ENCODE measurements at regions not wholly inside any gene's neighbourhood (a gene's known extent, or its start where the extent isn't known, plus 50 kb on each side); places are given as distances from the start of the nearest gene placed in this dataset.
"Not testable (repeated sequence)": the region's sequence is repeated elsewhere in the genome, so short reads cannot be mapped to it uniquely, and the experiment has no call there.

- no peak overlapping the region for H3K4me2 ChIP-seq (ENCODE audit: low read length)
- H3K4me3 ChIP-seq (ENCODE audit: low read length): no peak overlapping the region
- no peaks in the 10 kb centered on the region for H3K4me1 ChIP-seq (ENCODE audit: low read length)
- TF ChIP-seq CTCF (IDR thresholded peaks at IDR 0.05; ENCODE audit: low read depth, low read length) (no peak), EZH2phosphoT487 (IDR thresholded peaks at IDR 0.05; ENCODE audit: low read depth) (no peak)
- H2AFZ ChIP-seq (ENCODE audit: low read depth, low read length): no peak overlapping the region
- H3K9me3 ChIP-seq (ENCODE audit: insufficient read depth, low read length): no peaks in the 10 kb centered on the region
- H3K27ac ChIP-seq (ENCODE audit: low read length): no peak overlapping the region
- no peaks in the 10 kb centered on the region for H4K20me1 ChIP-seq (ENCODE audit: insufficient read depth, low read length)
- H3K27me3 ChIP-seq (ENCODE audit: low read depth, low read length): no peaks in the 10 kb centered on the region
- H3K9ac ChIP-seq (ENCODE audit: low read length): no peak overlapping the region
- H3K36me3 ChIP-seq (replicated peaks; ENCODE audit: low read depth, low read length): no peaks in the 10 kb centered on the region
- no peaks in the 10 kb centered on the region for H3K79me2 ChIP-seq (ENCODE audit: low read length)
Observed at GRCh38 chr1:227508431-227508830, 54.9 kb upstream of the ZNF678 start.

- not testable (repeated sequence) for H3K4me2 ChIP-seq (ENCODE audit: low read length); H3K36me3 ChIP-seq (replicated peaks; ENCODE audit: low read depth, low read length); H3K27ac ChIP-seq (ENCODE audit: low read length); H3K79me2 ChIP-seq (ENCODE audit: low read length); H3K9ac ChIP-seq (ENCODE audit: low read length); H3K27me3 ChIP-seq (ENCODE audit: low read depth, low read length); H3K4me1 ChIP-seq (ENCODE audit: low read length); H2AFZ ChIP-seq (ENCODE audit: low read depth, low read length); H3K9me3 ChIP-seq (ENCODE audit: insufficient read depth, low read length); H3K4me3 ChIP-seq (ENCODE audit: low read length); H4K20me1 ChIP-seq (ENCODE audit: insufficient read depth, low read length)
Observed at GRCh38 chr1:227506490-227507393, 56.6 kb upstream of the ZNF678 start.

DNA sequence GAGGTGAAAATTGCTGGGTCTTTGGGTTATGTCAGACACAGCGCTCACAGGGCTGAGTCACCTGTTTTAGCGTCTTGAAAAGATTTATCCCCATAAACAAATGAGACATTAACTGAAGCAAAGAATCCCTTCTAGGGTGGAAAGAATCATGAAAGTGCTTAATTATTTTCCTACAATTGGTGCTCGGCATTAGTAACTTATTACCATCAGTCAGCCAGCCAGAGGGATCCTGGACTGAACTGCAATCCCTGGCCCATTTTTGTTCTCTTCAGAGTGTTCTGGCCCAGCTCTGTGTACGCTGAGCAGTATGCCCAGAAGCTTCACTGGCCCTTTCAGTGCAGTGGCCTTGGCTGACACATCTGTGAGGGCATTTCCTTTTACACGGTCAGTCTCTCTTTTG lies 67.3 kb upstream of the ZNF678 start:
- H3K9ac ChIP-seq (ENCODE audit: low read length); H3K4me1 ChIP-seq (ENCODE audit: low read length); H3K9me3 ChIP-seq (ENCODE audit: insufficient read depth, low read length); H3K79me2 ChIP-seq (ENCODE audit: low read length); H3K4me3 ChIP-seq (ENCODE audit: low read length); H3K4me2 ChIP-seq (ENCODE audit: low read length); H3K36me3 ChIP-seq (replicated peaks; ENCODE audit: low read depth, low read length); H3K27me3 ChIP-seq (ENCODE audit: low read depth, low read length); H2AFZ ChIP-seq (ENCODE audit: low read depth, low read length); H4K20me1 ChIP-seq (ENCODE audit: insufficient read depth, low read length); H3K27ac ChIP-seq (ENCODE audit: low read length): not testable (repeated sequence)

- not testable (repeated sequence) for H3K9me3 ChIP-seq (ENCODE audit: insufficient read depth, low read length); H3K4me2 ChIP-seq (ENCODE audit: low read length); H3K27me3 ChIP-seq (ENCODE audit: low read depth, low read length); H3K79me2 ChIP-seq (ENCODE audit: low read length); H2AFZ ChIP-seq (ENCODE audit: low read depth, low read length); H3K36me3 ChIP-seq (replicated peaks; ENCODE audit: low read depth, low read length); H3K4me3 ChIP-seq (ENCODE audit: low read length); H3K27ac ChIP-seq (ENCODE audit: low read length); H4K20me1 ChIP-seq (ENCODE audit: insufficient read depth, low read length); H3K9ac ChIP-seq (ENCODE audit: low read length); H3K4me1 ChIP-seq (ENCODE audit: low read length)
Observed at GRCh38 chr1:227493863-227494551, 69.3 kb upstream of the ZNF678 start.

- H4K20me1 ChIP-seq (ENCODE audit: insufficient read depth, low read length): no peaks in the 10 kb centered on the region
- H3K4me1 ChIP-seq (ENCODE audit: low read length): peaks cover 11% of the 10 kb centered on the region
- no peak overlapping the region for H3K27ac ChIP-seq (ENCODE audit: low read length)
- no peak overlapping the region for H3K9ac ChIP-seq (ENCODE audit: low read length)
- no peaks in the 10 kb centered on the region for H3K36me3 ChIP-seq (replicated peaks; ENCODE audit: low read depth, low read length)
- H3K9me3 ChIP-seq (ENCODE audit: insufficient read depth, low read length): peaks cover 8% of the 10 kb centered on the region
- no peaks in the 10 kb centered on the region for H3K79me2 ChIP-seq (ENCODE audit: low read length)
- H3K4me2 ChIP-seq (ENCODE audit: low read length): no peak overlapping the region
- H3K27me3 ChIP-seq (ENCODE audit: low read depth, low read length): no peaks in the 10 kb centered on the region
- no peak for TF ChIP-seq EZH2phosphoT487 (IDR thresholded peaks at IDR 0.05; ENCODE audit: low read depth)
- no peak overlapping the region for H3K4me3 ChIP-seq (ENCODE audit: low read length)
- no peak overlapping the region for H2AFZ ChIP-seq (ENCODE audit: low read depth, low read length)
Observed at GRCh38 chr1:227490478-227490877, 72.9 kb upstream of the ZNF678 start.

- no peak for TF ChIP-seq EZH2phosphoT487 (IDR thresholded peaks at IDR 0.05; ENCODE audit: low read depth)
- TF ChIP-seq CTCF (IDR thresholded peaks at IDR 0.05; ENCODE audit: low read depth, low read length): no peak
Observed at GRCh38 chr1:227490001-227490400, 73.4 kb upstream of the ZNF678 start.

More at GRCh38 chr1:227490001-227490400, 73.4 kb upstream of the ZNF678 start:
- Histone ChIP-seq H3K4me2 (ENCODE audit: low read length) (no peak overlapping the region), H2AFZ (ENCODE audit: low read depth, low read length) (no peak overlapping the region), H3K79me2 (ENCODE audit: low read length) (no peaks in the 10 kb centered on the region), H3K27ac (ENCODE audit: low read length) (no peak overlapping the region), H3K4me1 (ENCODE audit: low read length) (peaks cover 11% of the 10 kb centered on the region), H3K36me3 (replicated peaks; ENCODE audit: low read depth, low read length) (no peaks in the 10 kb centered on the region), H3K4me3 (ENCODE audit: low read length) (no peak overlapping the region), H4K20me1 (ENCODE audit: insufficient read depth, low read length) (no peaks in the 10 kb centered on the region), H3K9ac (ENCODE audit: low read length) (no peak overlapping the region), H3K27me3 (ENCODE audit: low read depth, low read length) (no peaks in the 10 kb centered on the region), H3K9me3 (ENCODE audit: insufficient read depth, low read length) (peaks cover 8% of the 10 kb centered on the region)
